Activated CD4-positive, alpha-beta T cell treated with anti-CD3 and anti-CD28 coated beads, Interleukin-2, Interleukin-4, amounts not matched to agents 100 ng/mL and 50 ng/mL, durations not matched to agents 16 hours and 8 hours (primary cell): ENCODE measurements at regions not wholly inside any gene's neighbourhood (a gene's known extent, or its start where the extent isn't known, plus 50 kb on each side); places are given as distances from the start of the nearest gene placed in this dataset.
"Not testable (repeated sequence)": the region's sequence is repeated elsewhere in the genome, so short reads cannot be mapped to it uniquely, and the experiment has no call there.

Experiments
- DNase-seq: peaks from one replicate; pipeline ENCODE4 v3.0.0-alpha.2; 2020; ENCODE audit warnings: low spot score

- DNase-seq, result no peak
Measured at GRCh38 chr15:70398694-70399093, 301.0 kb upstream of the TLE3 start.

- DNase-seq, result no peak
Measured at GRCh38 chr15:70396807-70397206, 299.1 kb upstream of the TLE3 start.

GRCh38 chr15:70395164-70395563 is 297.4 kb upstream of the TLE3 start:
- DNase-seq, result no peak

- DNase-seq, result no peak
Measured at GRCh38 chr15:70390723-70391122, 293.0 kb upstream of the TLE3 start.

GRCh38 chr15:70387993-70388392 is 290.3 kb upstream of the TLE3 start:
- no peak for DNase-seq

GRCh38 chr15:70387081-70387480 is 289.4 kb upstream of the TLE3 start:
- no peak for DNase-seq

GRCh38 chr15:70385711-70386110 is 288.0 kb upstream of the TLE3 start:
- DNase-seq, result no peak

- DNase-seq, result no peak
Measured at GRCh38 chr15:70385052-70385451, 287.3 kb upstream of the TLE3 start.

GRCh38 chr15:70383856-70384255 is 286.1 kb upstream of the TLE3 start:
- no peak for DNase-seq

GRCh38 chr15:70382762-70383458 is 285.2 kb upstream of the TLE3 start:
- DNase-seq, result no peak

- no peak for DNase-seq
Measured at GRCh38 chr15:70382009-70382749, 284.5 kb upstream of the TLE3 start.

GRCh38 chr15:70379938-70380883 is 282.5 kb upstream of the TLE3 start:
- DNase-seq, result no peak

GRCh38 chr15:70379134-70379533 is 281.4 kb upstream of the TLE3 start:
- DNase-seq, result no peak

- DNase-seq, result no peak
Measured at GRCh38 chr15:70378126-70379031, 280.7 kb upstream of the TLE3 start.

GRCh38 chr15:70376929-70377691 is 279.4 kb upstream of the TLE3 start:
- no peak for DNase-seq

- no peak for DNase-seq
Measured at GRCh38 chr15:70376031-70376928, 278.6 kb upstream of the TLE3 start.

- DNase-seq, result no peak
Measured at GRCh38 chr15:70375586-70375985, 277.9 kb upstream of the TLE3 start.

GRCh38 chr15:70375006-70375431 is 277.3 kb upstream of the TLE3 start:
- DNase-seq, result no peak

- no peak for DNase-seq
Measured at GRCh38 chr15:70374096-70374495, 276.4 kb upstream of the TLE3 start.

- not testable (repeated sequence) for DNase-seq
Measured at GRCh38 chr15:70373439-70373838, 275.7 kb upstream of the TLE3 start.
